Gastroesophageal sphincter (tissue), 3 donors: ENCODE measurements at regions not wholly inside any gene's neighbourhood (a gene's known extent, or its start where the extent isn't known, plus 50 kb on each side); places are given as distances from the start of the nearest gene placed in this dataset.

Experiments
- EP300 ChIP-seq: sonication (generic); formaldehyde crosslinking; IDR thresholded peaks from one replicate; pipeline ENCODE4 v1.6.1; 2017; ENCODE audit warnings: antibody characterized with exemption, mild to moderate bottlenecking
- POLR2A ChIP-seq, 2 donors: fragments of 450-650 bp; IDR thresholded peaks; one replicate each; pipeline ENCODE4 v1.6.1; 2017; ENCODE audit warnings: antibody characterized with exemption in 2 of 2, mild to moderate bottlenecking in 2 of 2, moderate library complexity in 1 of 2
- POLR2AphosphoS5 ChIP-seq: sonication (generic); formaldehyde crosslinking; IDR thresholded peaks from one replicate; pipeline ENCODE4 v1.6.1; 2017; ENCODE audit warnings: antibody characterized with exemption
- TF ChIP-seq, protein P1 (sequence below), 4 experiments: fragments of 200-600 bp in 2 of 4; fragments of 450-650 bp in 2 of 4; sonication (generic) in 1 of 4; IDR thresholded peaks; one replicate each; pipeline ENCODE4 v1.5.1; 2017 to 2019; ENCODE audit warnings: antibody characterized with exemption in 4 of 4, mild to moderate bottlenecking in 2 of 4, moderate library complexity in 2 of 4

DNA sequence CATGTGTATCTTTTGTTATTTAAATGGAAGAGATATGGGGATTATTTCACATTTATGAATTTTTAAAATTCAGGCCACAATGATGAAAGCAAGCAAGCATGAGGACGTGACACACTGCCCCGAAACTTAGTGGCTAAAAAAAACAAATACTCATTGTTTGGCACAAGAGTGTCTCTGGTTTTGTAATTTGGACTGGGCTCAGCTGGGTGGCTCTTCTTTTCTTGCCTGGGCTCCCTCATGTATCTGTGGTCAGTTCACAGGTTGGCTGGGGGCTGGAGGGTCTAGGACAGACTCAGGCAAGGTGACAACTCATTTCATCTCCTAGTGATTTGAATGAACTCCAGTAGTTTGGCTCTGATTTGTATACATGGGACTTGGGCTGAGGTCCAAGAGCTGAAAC lies 238.4 kb upstream of the PRKX start:
- no peak for TF ChIP-seq POLR2A (IDR thresholded peaks at IDR 0.05)
- TF ChIP-seq, protein P1, sequence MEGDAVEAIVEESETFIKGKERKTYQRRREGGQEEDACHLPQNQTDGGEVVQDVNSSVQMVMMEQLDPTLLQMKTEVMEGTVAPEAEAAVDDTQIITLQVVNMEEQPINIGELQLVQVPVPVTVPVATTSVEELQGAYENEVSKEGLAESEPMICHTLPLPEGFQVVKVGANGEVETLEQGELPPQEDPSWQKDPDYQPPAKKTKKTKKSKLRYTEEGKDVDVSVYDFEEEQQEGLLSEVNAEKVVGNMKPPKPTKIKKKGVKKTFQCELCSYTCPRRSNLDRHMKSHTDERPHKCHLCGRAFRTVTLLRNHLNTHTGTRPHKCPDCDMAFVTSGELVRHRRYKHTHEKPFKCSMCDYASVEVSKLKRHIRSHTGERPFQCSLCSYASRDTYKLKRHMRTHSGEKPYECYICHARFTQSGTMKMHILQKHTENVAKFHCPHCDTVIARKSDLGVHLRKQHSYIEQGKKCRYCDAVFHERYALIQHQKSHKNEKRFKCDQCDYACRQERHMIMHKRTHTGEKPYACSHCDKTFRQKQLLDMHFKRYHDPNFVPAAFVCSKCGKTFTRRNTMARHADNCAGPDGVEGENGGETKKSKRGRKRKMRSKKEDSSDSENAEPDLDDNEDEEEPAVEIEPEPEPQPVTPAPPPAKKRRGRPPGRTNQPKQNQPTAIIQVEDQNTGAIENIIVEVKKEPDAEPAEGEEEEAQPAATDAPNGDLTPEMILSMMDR (IDR thresholded peaks at IDR 0.05) = no peak
- TF ChIP-seq POLR2AphosphoS5 = no peak
- TF ChIP-seq EP300 = no peak
